CD4-positive, alpha-beta T cell (primary cell): ENCODE measurements at regions not wholly inside any gene's neighbourhood (a gene's known extent, or its start where the extent isn't known, plus 50 kb on each side); places are given as distances from the start of the nearest gene placed in this dataset.

Source experiments
- ATAC-seq: fragments of 200-7000 bp; cut with Tn5 transposase; one replicate; pipeline ENCODE4 v1.10.0; 2022; ENCODE audit warnings: mild to moderate bottlenecking; ENCODE audit not compliant: poor library complexity
- CTCF ChIA-PET: fragments of 350-600 bp; sonication (Branson Sonifier 250); formaldehyde crosslinking; loops from one replicate; lab custom pipeline; 2021; ENCODE audit warnings: antibody characterized with exemption, inconsistent platforms; lab: Charles Lee
- POLR2A ChIA-PET: fragments of 350-600 bp; sonication (Branson Sonifier 250); formaldehyde crosslinking; loops from one replicate; lab custom pipeline; 2021; ENCODE audit warnings: antibody characterized with exemption, inconsistent platforms; lab: Charles Lee
- DNase-seq, 14 experiments: peaks; one replicate each; pipeline ENCODE4 v3.0.0-alpha.2; 2013 to 2020; ENCODE audit warnings: mixed read lengths in 2 of 14
- H3K27ac ChIP-seq, 2 donors: one replicate each; pipeline versions ENCODE4 v1.5.1 to v1.7.0; 2013; ENCODE audit warnings: low read length in 2 of 2, low read depth in 1 of 2, mild to moderate bottlenecking in 1 of 2
- H3K27me3 ChIP-seq, 2 experiments: 1 replicate in 1 of 2; 2 replicates in 1 of 2; pipeline versions ENCODE4 v1.6.1 to v1.7.0; 2013; ENCODE audit warnings: low read length in 2 of 2, control low read depth in 1 of 2, mild to moderate bottlenecking in 1 of 2, moderate library complexity in 1 of 2; ENCODE audit not compliant: insufficient read depth in 2 of 2, control insufficient read depth in 1 of 2
- H3K36me3 ChIP-seq: one replicate; pipeline ENCODE4 v1.6.1; 2013; ENCODE audit warnings: low read length, control low read depth; ENCODE audit not compliant: insufficient read depth
- H3K4me1 ChIP-seq: one replicate; pipeline ENCODE4 v1.6.1; 2013; ENCODE audit warnings: low read length, control low read depth; ENCODE audit not compliant: insufficient read depth
- H3K4me3 ChIP-seq: one replicate; pipeline ENCODE4 v1.5.1; 2013; ENCODE audit warnings: mild to moderate bottlenecking, low read length, moderate library complexity
- H3K9me3 ChIP-seq, 2 experiments: 1 replicate in 1 of 2; 2 replicates in 1 of 2; pipeline versions ENCODE4 v1.6.1 to v1.7.0; 2013; ENCODE audit warnings: low read length in 2 of 2, mild to moderate bottlenecking in 2 of 2, control low read depth in 1 of 2, moderate library complexity in 1 of 2; ENCODE audit not compliant: control insufficient read depth in 1 of 2, insufficient read depth in 1 of 2
- H3K27ac Mint-ChIP-seq: one replicate; pipeline ENCODE4 v1.8.0; 2020; ENCODE audit warnings: mixed read lengths
- H3K27me3 Mint-ChIP-seq: one replicate; pipeline ENCODE4 v1.8.0; 2021; ENCODE audit warnings: mixed read lengths
- H3K36me3 Mint-ChIP-seq: one replicate; pipeline ENCODE4 v1.8.0; 2021; ENCODE audit warnings: low read depth, mixed read lengths
- H3K4me1 Mint-ChIP-seq: one replicate; pipeline ENCODE4 v1.8.0; 2021; ENCODE audit warnings: low read depth, mixed read lengths
- H3K4me3 Mint-ChIP-seq: one replicate; pipeline ENCODE4 v1.8.0; 2020; ENCODE audit warnings: mild to moderate bottlenecking, mixed read lengths
- H3K9me3 Mint-ChIP-seq: one replicate; pipeline ENCODE4 v1.8.0; 2020; ENCODE audit warnings: mixed read lengths
- intact Hi-C, 2 experiments: fragments of 100-400 bp; cut with DNase I in 1 of 2; cut with micrococcal nuclease in 1 of 2; formaldehyde crosslinking; loops; one replicate each; pipeline versions ENCODE4 v1.15.1 to v1.9.0; 2023 to 2025; cut with DNase I, micrococcal nuclease
- TF ChIP-seq, protein P1 (sequence below): fragments of 200-600 bp; IDR thresholded peaks from one replicate; pipeline ENCODE4 v1.8.0; 2022; ENCODE audit warnings: antibody characterized with exemption, mild to moderate bottlenecking

DNA sequence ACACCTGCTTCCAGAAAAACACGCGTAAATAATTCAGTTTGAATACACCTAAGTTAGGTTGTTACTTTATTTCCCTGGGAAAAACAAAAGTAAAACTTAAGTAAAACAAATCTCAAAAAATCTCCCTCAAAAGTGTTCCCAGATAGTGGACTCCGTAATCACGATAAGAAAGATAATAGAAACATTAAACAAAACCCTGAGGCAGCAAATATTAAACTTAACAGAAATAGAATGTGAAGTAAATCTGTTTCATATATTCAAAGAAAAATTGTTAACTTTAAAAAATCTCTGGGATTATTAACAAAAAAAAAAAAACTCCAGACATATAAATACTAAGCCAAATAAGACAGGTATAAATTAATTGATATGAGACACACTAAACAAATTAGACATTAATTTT is 743.2 kb upstream of the NCAM2 start:
- H3K27ac Mint-ChIP-seq: no peak overlapping the region
- peaks cover 4% of the 10 kb centered on the region for H3K9me3 Mint-ChIP-seq
- Histone ChIP-seq H3K27me3 (no peaks in the 10 kb centered on the region), H3K4me1 (no peaks in the 10 kb centered on the region), H3K4me3 (no peak overlapping the region), H3K36me3 (no peaks in the 10 kb centered on the region), H3K9me3 (peaks cover 0 to 4% of the 10 kb centered on the region in 2 experiments), H3K27ac (no peak overlapping the region)
- H3K36me3 Mint-ChIP-seq: no peaks in the 10 kb centered on the region
- ChIA-PET CTCF (no interaction called here), POLR2A (no interaction called here)
- intact Hi-C loops: no loop called here
- TF ChIP-seq, protein P1, sequence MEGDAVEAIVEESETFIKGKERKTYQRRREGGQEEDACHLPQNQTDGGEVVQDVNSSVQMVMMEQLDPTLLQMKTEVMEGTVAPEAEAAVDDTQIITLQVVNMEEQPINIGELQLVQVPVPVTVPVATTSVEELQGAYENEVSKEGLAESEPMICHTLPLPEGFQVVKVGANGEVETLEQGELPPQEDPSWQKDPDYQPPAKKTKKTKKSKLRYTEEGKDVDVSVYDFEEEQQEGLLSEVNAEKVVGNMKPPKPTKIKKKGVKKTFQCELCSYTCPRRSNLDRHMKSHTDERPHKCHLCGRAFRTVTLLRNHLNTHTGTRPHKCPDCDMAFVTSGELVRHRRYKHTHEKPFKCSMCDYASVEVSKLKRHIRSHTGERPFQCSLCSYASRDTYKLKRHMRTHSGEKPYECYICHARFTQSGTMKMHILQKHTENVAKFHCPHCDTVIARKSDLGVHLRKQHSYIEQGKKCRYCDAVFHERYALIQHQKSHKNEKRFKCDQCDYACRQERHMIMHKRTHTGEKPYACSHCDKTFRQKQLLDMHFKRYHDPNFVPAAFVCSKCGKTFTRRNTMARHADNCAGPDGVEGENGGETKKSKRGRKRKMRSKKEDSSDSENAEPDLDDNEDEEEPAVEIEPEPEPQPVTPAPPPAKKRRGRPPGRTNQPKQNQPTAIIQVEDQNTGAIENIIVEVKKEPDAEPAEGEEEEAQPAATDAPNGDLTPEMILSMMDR: no peak
- H3K4me3 Mint-ChIP-seq: no peak overlapping the region
- ATAC-seq: no peak
- H3K27me3 Mint-ChIP-seq: no peaks in the 10 kb centered on the region
- DNase-seq: no peak
- no peaks in the 10 kb centered on the region for H3K4me1 Mint-ChIP-seq

GRCh38 chr21:20257052-20257740 is 741.0 kb upstream of the NCAM2 start:
- Histone ChIP-seq H3K36me3 (no peaks in the 10 kb centered on the region), H3K4me3 (no peak overlapping the region), H3K27ac (no peak overlapping the region), H3K4me1 (no peaks in the 10 kb centered on the region), H3K27me3 (no peaks in the 10 kb centered on the region), H3K9me3 (peaks cover 0 to 4% of the 10 kb centered on the region in 2 experiments)
- Mint-ChIP-seq H3K27me3 (no peaks in the 10 kb centered on the region), H3K4me3 (no peak overlapping the region), H3K9me3 (peaks cover 4% of the 10 kb centered on the region), H3K27ac (no peak overlapping the region), H3K36me3 (no peaks in the 10 kb centered on the region), H3K4me1 (no peaks in the 10 kb centered on the region)
- TF ChIP-seq, protein P1: no peak
- ATAC-seq (no peak), DNase-seq (no peak)
- intact Hi-C loops: no loop called here
- ChIA-PET POLR2A (no interaction called here), CTCF (no interaction called here)

- no peaks in the 10 kb centered on the region for H3K27me3 ChIP-seq
- H3K9me3 ChIP-seq: peaks cover 0 to 10% of the 10 kb centered on the region in 2 experiments
- no peak overlapping the region for H3K4me3 ChIP-seq
- H3K36me3 ChIP-seq: no peaks in the 10 kb centered on the region
- ChIA-PET POLR2A (no interaction called here), CTCF (no interaction called here)
- TF ChIP-seq, protein P1: no peak
- intact Hi-C loops: no loop called here
- peaks cover 4% of the 10 kb centered on the region for H3K9me3 Mint-ChIP-seq
- H3K4me3 Mint-ChIP-seq: no peak overlapping the region
- ATAC-seq (no peak), DNase-seq (no peak)
- H3K27ac ChIP-seq: no peak overlapping the region
- H3K36me3 Mint-ChIP-seq: no peaks in the 10 kb centered on the region
- H3K27ac Mint-ChIP-seq: no peak overlapping the region
- no peaks in the 10 kb centered on the region for H3K4me1 Mint-ChIP-seq
- H3K27me3 Mint-ChIP-seq: no peaks in the 10 kb centered on the region
- H3K4me1 ChIP-seq: no peaks in the 10 kb centered on the region
These were observed 739.7 kb upstream of the NCAM2 start for GRCh38 chr21:20258542-20258941.
